SJCRH30 (cell line): ENCODE measurements at regions not wholly inside any gene's neighbourhood (a gene's known extent, or its start where the extent isn't known, plus 50 kb on each side); places are given as distances from the start of the nearest gene placed in this dataset.
"Not testable (repeated sequence)": the region's sequence is repeated elsewhere in the genome, so short reads cannot be mapped to it uniquely, and the experiment has no call there.

ENCODE experiments used
- DNase-seq, 2 experiments: peaks; one replicate each; pipeline ENCODE4 v3.0.0-alpha.2; 2015 to 2020
- H3K27ac ChIP-seq: fragments of 250-450 bp; sonication (Bioruptor Pico); 2 replicates; pipeline ENCODE4 v1.5.1; 2020; ENCODE audit warnings: mild to moderate bottlenecking, moderate library complexity
- H3K27me3 ChIP-seq: fragments of 250-450 bp; sonication (Bioruptor Pico); 2 replicates; pipeline ENCODE4 v1.5.1; 2020; ENCODE audit warnings: mild to moderate bottlenecking, moderate library complexity
- H3K36me3 ChIP-seq: fragments of 250-450 bp; sonication (Bioruptor Pico); 2 replicates; pipeline ENCODE4 v1.5.1; 2020; ENCODE audit warnings: mild to moderate bottlenecking, moderate library complexity
- H3K4me1 ChIP-seq: fragments of 250-450 bp; sonication (Bioruptor Pico); 2 replicates; pipeline ENCODE4 v1.5.1; 2020; ENCODE audit warnings: mild to moderate bottlenecking, moderate library complexity
- H3K4me3 ChIP-seq: fragments of 250-450 bp; sonication (Bioruptor Pico); 2 replicates; pipeline ENCODE4 v1.5.1; 2020; ENCODE audit warnings: mild to moderate bottlenecking, moderate library complexity
- H3K9me3 ChIP-seq: fragments of 250-450 bp; sonication (Bioruptor Pico); replicated peaks from 2 replicates; pipeline ENCODE4 v1.5.1; 2020; ENCODE audit warnings: mild to moderate bottlenecking, moderate library complexity

DNA sequence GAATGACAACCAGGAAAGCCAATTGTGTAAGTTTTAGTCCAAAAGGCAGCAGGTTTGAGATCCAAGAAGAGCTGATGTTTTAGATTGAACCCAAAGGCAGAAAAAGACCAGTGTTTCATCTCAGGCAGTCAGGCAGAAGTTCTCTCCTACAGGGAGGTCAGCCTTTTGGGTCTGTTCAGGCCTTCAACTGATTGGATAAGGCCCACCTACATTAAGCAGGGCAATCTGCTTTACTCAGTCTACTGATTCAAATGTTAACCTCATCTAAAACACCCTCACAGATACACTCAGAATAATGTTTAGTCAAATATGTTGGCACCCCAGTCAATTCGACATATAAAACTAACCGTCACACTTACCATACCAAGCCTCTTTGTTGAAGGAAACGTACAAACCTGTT lies 134.2 kb upstream of the NEIL3 start:
- no peak overlapping the region for H3K27ac ChIP-seq
- no peak for DNase-seq
- H3K27me3 ChIP-seq = no peaks in the 10 kb centered on the region
- no peaks in the 10 kb centered on the region for H3K4me1 ChIP-seq
- H3K36me3 ChIP-seq = no peaks in the 10 kb centered on the region
- H3K9me3 ChIP-seq = no peaks in the 10 kb centered on the region
- H3K4me3 ChIP-seq = no peak overlapping the region

DNA sequence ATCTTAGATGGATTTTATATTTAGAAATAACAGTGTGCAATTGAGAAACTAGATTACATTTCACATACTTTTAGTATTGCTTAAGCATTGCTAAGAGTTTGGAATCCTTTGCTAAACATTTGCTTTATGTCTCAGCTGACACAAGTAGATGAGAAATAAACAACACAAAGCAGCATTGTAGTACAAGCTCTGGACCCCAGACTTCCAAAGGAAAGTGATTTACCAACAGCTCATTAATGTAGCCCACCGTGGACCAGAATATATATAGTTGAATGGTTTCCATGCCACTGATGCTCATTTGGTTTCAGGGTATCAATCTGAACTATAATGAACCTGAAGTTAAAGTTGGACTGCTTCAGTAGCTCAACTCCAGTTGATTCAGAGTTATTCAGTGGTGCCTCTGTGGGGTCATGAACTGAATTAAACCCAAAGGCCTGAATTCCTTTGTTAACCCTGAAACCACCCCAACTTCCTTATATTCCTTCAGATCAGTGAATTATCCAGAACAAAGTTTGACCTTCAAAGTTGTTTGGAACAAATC lies 132.1 kb upstream of the NEIL3 start:
- no peaks in the 10 kb centered on the region for H3K9me3 ChIP-seq
- no peaks in the 10 kb centered on the region for H3K36me3 ChIP-seq
- DNase-seq = no peak
- H3K4me3 ChIP-seq = no peak overlapping the region
- no peaks in the 10 kb centered on the region for H3K4me1 ChIP-seq
- no peak overlapping the region for H3K27ac ChIP-seq
- H3K27me3 ChIP-seq = no peaks in the 10 kb centered on the region

DNA sequence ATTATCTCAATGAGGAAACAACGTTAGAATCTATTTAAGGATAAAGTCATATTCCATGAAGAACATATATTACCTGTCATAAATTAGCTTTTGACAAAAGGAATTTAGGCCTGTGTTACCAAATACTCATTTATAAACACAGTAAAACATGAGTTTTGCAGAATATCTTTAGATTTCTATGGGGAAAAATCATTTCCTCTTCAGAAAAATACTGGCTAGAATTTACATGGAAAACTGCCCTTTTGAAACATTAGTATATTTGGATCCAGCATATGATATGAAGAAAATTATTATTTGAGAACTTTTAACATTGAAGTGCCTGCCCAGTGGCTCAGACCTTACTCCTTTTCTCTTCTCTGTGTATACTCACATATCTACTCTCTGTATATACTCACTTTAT lies 131.4 kb upstream of the NEIL3 start:
- H3K27ac ChIP-seq = no peak overlapping the region
- no peak for DNase-seq
- no peaks in the 10 kb centered on the region for H3K27me3 ChIP-seq
- no peaks in the 10 kb centered on the region for H3K4me1 ChIP-seq
- H3K36me3 ChIP-seq = no peaks in the 10 kb centered on the region
- no peak overlapping the region for H3K4me3 ChIP-seq
- H3K9me3 ChIP-seq = no peaks in the 10 kb centered on the region

DNA sequence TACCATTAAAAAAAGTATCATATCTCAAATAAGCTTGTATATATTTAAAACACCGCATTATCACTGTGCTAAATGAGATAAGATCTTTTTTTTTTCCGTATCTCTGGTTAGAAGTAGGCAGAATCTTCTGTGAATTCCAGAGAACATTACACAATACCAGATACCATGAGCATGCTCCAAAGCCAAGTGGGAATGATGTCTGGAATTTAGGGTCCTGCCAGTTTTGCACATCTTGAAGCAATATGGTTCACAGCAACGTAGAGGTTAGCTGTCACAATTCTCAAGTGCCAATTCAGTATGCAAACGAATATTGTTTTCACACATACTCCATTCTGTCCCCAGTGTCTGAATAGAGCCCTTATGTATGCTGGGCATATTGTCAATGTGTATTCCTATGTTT lies 127.5 kb upstream of the NEIL3 start:
- Histone ChIP-seq H3K27ac (no peak overlapping the region), H3K4me1 (no peaks in the 10 kb centered on the region), H3K27me3 (no peaks in the 10 kb centered on the region), H3K9me3 (no peaks in the 10 kb centered on the region), H3K36me3 (no peaks in the 10 kb centered on the region), H3K4me3 (no peak overlapping the region)
- no peak for DNase-seq

DNA sequence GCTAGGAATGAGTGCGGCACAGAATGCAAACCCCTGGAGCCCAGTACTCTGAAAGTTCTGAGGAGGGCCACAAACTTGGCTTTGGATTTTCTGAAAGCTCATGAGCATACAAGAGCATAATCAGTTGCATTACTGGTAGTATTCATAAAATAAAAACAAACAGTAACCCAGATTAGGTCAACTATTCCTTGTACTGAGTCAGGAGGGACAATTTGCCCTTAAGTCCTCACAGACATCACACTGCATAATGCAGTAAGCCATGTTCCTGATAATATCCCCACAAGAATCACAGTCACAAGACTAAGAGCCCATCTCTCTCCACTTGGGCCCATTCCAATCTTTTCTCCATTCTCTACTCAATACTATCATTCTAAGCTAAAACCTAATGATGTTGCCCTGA lies 126.9 kb upstream of the NEIL3 start:
- no peak for DNase-seq
- Histone ChIP-seq H3K27me3 (no peaks in the 10 kb centered on the region), H3K27ac (no peak overlapping the region), H3K9me3 (no peaks in the 10 kb centered on the region), H3K36me3 (no peaks in the 10 kb centered on the region), H3K4me1 (no peaks in the 10 kb centered on the region), H3K4me3 (no peak overlapping the region)

DNA sequence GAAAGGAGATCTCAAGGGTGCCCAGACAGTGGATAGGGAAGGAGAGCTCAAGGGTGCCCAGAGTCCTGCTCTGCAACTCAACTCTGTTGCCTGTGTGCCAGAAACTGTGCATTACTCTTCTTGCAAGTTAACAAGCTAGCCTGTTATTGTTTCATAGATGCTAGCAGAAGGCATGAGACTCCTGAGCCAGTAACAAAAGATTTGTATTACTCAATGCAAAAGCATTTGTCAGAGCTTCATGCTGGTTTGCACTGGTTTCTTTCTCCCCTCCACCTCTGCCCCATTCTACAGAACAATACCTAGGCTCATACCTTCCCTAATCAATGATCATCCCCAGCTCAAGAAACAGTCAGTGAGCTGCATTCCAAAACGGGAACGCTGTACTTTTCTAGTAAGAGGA lies 124.5 kb upstream of the NEIL3 start:
- Histone ChIP-seq H3K27me3 (no peaks in the 10 kb centered on the region), H3K27ac (no peak overlapping the region), H3K4me1 (no peaks in the 10 kb centered on the region), H3K36me3 (no peaks in the 10 kb centered on the region), H3K4me3 (no peak overlapping the region), H3K9me3 (no peaks in the 10 kb centered on the region)
- DNase-seq = no peak

DNA sequence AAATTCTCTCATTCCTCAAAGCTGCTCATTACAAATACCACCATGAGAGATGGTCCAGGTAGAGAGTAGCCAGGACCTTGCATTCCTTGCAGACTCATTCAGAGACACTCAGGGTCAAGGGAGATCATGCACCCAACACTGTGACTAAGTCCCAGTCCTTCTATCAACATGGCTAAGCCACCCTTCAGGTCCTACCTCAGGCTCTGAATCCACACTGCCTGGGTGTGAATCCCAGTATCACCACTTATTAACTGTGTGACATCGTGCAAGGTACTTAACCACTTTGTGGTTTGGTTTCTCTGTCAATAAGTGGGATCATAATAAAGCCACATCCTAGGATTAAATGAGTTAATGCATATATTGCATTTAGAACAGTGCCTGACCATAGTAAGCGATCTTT lies 124.1 kb upstream of the NEIL3 start:
- Histone ChIP-seq H3K36me3 (no peaks in the 10 kb centered on the region), H3K9me3 (no peaks in the 10 kb centered on the region), H3K4me1 (no peaks in the 10 kb centered on the region), H3K27ac (no peak overlapping the region), H3K4me3 (no peak overlapping the region), H3K27me3 (no peaks in the 10 kb centered on the region)
- DNase-seq = no peak

DNA sequence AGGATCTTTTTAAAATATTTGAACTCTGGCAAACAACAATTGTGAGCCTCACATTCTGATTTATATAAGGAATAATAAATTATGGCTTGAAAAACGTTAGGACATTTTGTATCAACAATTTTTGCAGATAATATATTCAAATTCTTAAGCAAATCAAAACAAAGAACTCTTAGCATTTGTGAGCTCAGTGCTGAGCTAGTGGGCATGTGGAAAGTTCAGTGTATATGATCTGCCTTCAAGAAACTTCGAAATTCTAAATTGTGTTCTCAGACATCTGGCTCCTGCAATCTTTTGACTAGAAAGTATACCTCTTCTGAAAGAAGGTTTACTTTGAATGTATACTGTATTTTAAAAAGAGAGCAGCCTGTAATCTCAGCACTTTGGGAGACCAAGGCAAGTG lies 122.3 kb upstream of the NEIL3 start:
- no peaks in the 10 kb centered on the region for H3K4me1 ChIP-seq
- no peak for DNase-seq
- no peak overlapping the region for H3K4me3 ChIP-seq
- no peak overlapping the region for H3K27ac ChIP-seq
- no peaks in the 10 kb centered on the region for H3K9me3 ChIP-seq
- H3K27me3 ChIP-seq = no peaks in the 10 kb centered on the region
- no peaks in the 10 kb centered on the region for H3K36me3 ChIP-seq

DNA sequence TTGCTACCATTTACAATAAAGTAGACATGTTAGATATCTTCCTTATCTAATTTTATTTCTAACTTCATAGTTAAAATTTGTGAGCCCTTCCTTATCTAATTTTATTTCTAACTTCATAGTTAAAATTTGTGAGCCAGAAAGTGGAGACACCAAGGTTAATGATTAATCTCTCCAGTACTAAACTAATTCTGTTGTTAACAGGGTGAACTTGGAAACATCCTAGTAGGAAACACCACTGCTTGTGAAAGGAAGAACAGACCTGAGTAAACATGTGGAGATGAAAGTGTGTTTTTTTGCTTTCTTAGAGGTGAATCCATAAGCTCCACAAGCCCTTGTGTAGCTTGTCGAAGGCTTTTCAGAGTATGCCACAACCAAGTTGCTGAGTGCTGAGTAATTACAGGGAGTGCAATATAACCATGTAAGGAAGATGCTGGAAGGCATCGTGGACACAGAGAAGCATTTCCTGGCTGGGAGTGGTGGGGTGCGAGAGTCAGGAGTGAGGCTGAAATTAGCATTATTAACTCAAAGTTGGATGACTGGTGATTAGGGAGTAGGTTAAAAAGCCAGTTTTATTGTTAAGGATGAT lies 118.6 kb upstream of the NEIL3 start:
- Histone ChIP-seq H3K36me3 (no peaks in the 10 kb centered on the region), H3K27me3 (no peaks in the 10 kb centered on the region), H3K27ac (no peak overlapping the region), H3K9me3 (no peaks in the 10 kb centered on the region), H3K4me1 (no peaks in the 10 kb centered on the region), H3K4me3 (no peak overlapping the region)
- no peak for DNase-seq

DNA sequence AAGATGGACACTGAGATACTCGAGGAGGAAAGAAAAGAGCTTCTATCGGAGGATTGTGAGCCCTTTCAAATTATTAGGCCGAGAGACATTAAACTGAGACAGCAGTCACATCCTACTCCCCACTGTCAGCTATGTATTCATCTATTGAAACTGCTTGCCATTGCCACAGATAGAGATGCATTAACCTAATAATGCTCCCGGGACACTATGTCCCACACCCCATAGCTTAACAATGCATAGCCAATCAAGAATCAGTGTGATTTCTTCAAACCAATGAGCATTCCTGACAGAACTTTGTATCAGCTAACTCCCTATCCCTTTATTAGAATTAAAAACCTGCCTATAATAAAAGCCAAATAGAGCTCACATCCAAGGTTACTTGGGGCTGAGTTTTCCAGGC lies 118.1 kb upstream of the NEIL3 start:
- no peak for DNase-seq
- Histone ChIP-seq H3K4me3 (no peak overlapping the region), H3K9me3 (no peaks in the 10 kb centered on the region), H3K27me3 (no peaks in the 10 kb centered on the region), H3K36me3 (no peaks in the 10 kb centered on the region), H3K27ac (no peak overlapping the region), H3K4me1 (no peaks in the 10 kb centered on the region)

DNA sequence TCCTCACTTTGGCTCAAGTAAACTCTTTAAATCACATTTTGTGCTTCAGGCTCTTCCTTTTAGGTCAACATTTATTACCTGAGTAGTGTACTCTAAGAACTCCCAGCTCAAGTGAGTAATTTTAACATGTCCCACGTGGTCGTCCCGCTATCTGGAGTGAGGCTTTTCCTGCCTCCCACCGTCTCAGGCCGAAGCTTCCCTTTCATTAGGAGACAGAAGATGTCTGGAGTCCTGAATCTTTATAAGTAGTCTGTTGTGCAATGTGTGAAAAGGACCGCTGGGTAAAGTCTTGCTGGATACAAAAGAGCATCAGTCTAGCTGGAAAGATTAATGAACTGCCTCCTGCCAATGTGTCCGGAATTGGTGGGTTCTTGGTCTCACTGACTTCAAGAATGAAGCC lies 117.7 kb upstream of the NEIL3 start:
- Histone ChIP-seq H3K27me3 (no peaks in the 10 kb centered on the region), H3K27ac (no peak overlapping the region), H3K36me3 (no peaks in the 10 kb centered on the region), H3K4me1 (no peaks in the 10 kb centered on the region), H3K9me3 (no peaks in the 10 kb centered on the region), H3K4me3 (no peak overlapping the region)
- no peak for DNase-seq

DNA sequence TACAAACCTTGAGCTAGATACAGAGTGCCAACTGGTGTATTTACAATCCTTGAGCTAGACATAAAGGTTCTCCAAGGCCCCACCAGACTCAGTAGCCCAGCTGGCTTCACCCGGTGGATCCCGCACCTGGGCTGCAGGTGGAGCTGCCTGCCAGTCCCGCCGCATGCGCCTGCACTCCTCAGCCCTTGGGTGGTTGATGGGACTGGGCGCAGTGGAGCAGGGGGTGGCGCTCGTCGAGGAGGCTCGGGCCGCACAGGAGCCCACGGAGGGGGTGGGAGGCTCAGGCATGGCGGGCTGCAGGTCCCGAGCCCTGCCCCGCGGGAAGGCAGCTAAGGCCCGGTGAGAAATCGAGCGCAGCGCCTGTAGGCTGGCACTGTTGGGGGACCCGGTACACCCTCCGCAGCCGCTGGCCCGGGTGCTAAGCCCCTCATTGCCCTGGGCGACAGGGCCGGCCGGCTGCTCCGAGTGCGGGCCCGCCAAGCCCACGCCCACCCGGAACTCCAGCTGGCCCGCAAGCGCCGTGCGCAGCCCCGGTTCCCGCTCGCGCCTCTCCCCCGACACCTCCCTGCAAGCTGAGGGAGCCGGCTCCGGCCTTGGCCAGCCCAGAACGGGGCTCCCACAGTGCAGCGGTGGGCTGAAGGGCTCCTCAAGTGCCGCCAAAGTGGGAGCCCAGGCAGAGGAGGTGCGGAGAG lies 116.5 kb upstream of the NEIL3 start:
- not testable (repeated sequence) for H3K4me1 ChIP-seq, DNase-seq, H3K4me3 ChIP-seq, H3K9me3 ChIP-seq, H3K27me3 ChIP-seq, H3K27ac ChIP-seq, H3K36me3 ChIP-seq

DNA sequence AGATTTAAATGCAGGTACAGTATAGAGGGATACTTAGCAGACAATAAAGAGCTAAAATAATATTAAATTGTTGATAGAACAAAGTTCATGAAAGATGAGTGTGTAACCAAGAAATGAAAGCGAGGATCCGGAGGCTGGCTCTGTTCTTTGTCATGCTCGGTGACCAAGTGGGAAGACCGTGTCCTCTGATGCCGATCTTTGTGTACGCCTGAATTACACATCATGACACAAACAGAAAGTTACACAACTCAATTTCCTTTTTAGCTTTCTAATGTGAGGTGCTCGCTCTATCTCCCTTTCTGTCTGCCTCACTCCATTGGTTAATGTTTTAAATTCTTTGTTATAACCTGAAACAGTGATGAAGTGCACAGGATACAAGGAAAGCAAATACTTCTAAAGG lies 114.8 kb upstream of the NEIL3 start:
- Histone ChIP-seq H3K36me3 (no peaks in the 10 kb centered on the region), H3K27me3 (no peaks in the 10 kb centered on the region), H3K4me3 (no peak overlapping the region), H3K9me3 (no peaks in the 10 kb centered on the region), H3K27ac (no peak overlapping the region), H3K4me1 (no peaks in the 10 kb centered on the region)
- no peak for DNase-seq

DNA sequence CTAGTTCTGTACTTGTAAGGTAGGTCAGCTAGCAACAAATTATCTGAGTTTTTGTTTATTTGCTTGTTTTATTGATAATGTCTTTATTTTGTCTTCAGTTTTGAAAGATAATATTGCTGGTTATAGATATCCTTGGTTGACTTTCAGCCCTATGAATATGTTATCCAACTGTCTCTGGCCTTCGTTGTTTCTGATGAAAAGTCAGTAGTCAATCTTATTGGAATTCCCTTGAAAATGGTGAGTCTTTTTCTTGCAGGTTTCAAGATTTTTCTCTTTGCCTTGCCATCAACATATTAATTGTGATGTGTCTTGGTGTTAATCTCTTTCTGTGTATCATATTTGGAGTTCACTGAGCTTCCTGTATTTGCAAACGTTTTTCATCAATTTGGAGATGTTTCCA lies 113.1 kb upstream of the NEIL3 start:
- H3K27ac ChIP-seq = no peak overlapping the region

DNA sequence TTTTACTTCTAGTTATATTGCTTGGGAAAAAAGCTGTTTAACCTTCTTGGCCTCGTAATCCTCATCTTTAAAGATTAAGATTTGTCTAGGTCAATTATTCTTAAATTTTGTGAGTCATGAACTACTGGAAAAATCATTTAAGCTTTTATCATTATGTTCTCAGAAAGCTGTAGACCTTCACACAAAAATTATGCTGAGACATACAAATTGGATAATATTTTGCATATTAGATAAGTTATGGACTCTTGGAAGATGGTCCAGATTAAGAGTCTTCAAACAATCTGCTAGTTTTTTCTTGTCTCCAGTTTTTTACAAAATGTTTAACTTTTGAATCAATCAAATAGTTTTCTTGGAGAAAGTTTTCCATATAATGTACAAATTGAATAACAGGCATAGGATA lies 108.1 kb upstream of the NEIL3 start:
- Histone ChIP-seq H3K4me1 (no peaks in the 10 kb centered on the region), H3K9me3 (no peaks in the 10 kb centered on the region), H3K27ac (no peak overlapping the region), H3K4me3 (no peak overlapping the region), H3K36me3 (no peaks in the 10 kb centered on the region), H3K27me3 (no peaks in the 10 kb centered on the region)
- no peak for DNase-seq

More for the DNA sequence above, 113.1 kb upstream of the NEIL3 start:
- no peaks in the 10 kb centered on the region for H3K36me3 ChIP-seq
- H3K4me1 ChIP-seq = no peaks in the 10 kb centered on the region
- DNase-seq = no peak
- no peaks in the 10 kb centered on the region for H3K27me3 ChIP-seq
- no peaks in the 10 kb centered on the region for H3K9me3 ChIP-seq
- H3K4me3 ChIP-seq = no peak overlapping the region

DNA sequence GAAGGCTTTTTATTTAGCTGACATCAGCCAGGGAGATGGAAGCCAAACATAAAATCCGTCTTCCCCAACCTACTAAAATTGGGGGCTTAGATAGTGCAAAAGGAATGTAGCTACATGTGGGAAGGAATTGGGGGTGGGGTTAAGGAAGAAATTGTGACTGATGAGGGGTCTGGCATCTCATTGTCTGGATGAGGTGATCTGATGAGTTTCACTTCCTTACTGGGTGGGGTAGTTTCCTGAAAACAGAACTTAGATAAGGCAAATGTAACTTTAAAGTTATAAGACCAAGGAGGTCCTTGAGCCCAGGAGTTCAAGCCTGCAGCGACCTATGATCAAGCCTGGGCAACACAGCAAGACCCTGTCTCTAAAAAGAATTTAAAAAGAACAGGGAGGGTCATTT lies 105.5 kb upstream of the NEIL3 start:
- no peaks in the 10 kb centered on the region for H3K36me3 ChIP-seq
- no peak overlapping the region for H3K27ac ChIP-seq
- no peaks in the 10 kb centered on the region for H3K27me3 ChIP-seq
- no peak overlapping the region for H3K4me3 ChIP-seq
- H3K9me3 ChIP-seq = no peaks in the 10 kb centered on the region
- no peak for DNase-seq
- no peaks in the 10 kb centered on the region for H3K4me1 ChIP-seq
